ENCODE measurements at regions not wholly inside any gene's neighbourhood (a gene's known extent, or its start where the extent isn't known, plus 50 kb on each side); places are given as distances from the start of the nearest gene placed in this dataset.
A peak's percentile ranks its signal among the peaks of the same experiment; 100 is the strongest.

GRCh38 chr18:37805773-37806404 lies 240.3 kb upstream of the CELF4 start:
- DNase-seq, result no peak

GRCh38 chr18:37796823-37797349 lies 231.3 kb upstream of the CELF4 start:
- no peak for DNase-seq

- no peak for DNase-seq
These were observed 221.9 kb upstream of the CELF4 start for GRCh38 chr18:37787452-37787851.

- peak in 1 of 3 experiments; percentile 1 for DNase-seq
These were observed 218.2 kb upstream of the CELF4 start for GRCh38 chr18:37783771-37784170.

GRCh38 chr18:37779220-37779619 lies 213.6 kb upstream of the CELF4 start:
- DNase-seq, result no peak

- peak; percentile 60 to 76 (median 64) for DNase-seq
These were observed 213.0 kb upstream of the CELF4 start for GRCh38 chr18:37778417-37779165.

- DNase-seq, result no peak
These were observed 204.2 kb upstream of the CELF4 start for GRCh38 chr18:37769826-37770225.

- no peak for DNase-seq
These were observed 199.1 kb upstream of the CELF4 start for GRCh38 chr18:37764541-37765288.

GRCh38 chr18:37762076-37762621 lies 196.6 kb upstream of the CELF4 start:
- no peak for DNase-seq

- DNase-seq, result no peak
These were observed 188.5 kb upstream of the CELF4 start for GRCh38 chr18:37754141-37754540.

GRCh38 chr18:37742436-37742835 lies 176.8 kb upstream of the CELF4 start:
- DNase-seq, result peak in 2 of 3 experiments; percentile 61 to 83

- no peak for DNase-seq
These were observed 175.5 kb upstream of the CELF4 start for GRCh38 chr18:37741032-37741623.

GRCh38 chr18:37734406-37734805 lies 168.8 kb upstream of the CELF4 start:
- no peak for DNase-seq

GRCh38 chr18:37729716-37730115 lies 164.1 kb upstream of the CELF4 start:
- DNase-seq, result no peak

GRCh38 chr18:37724206-37724605 lies 158.6 kb upstream of the CELF4 start:
- DNase-seq, result no peak

GRCh38 chr18:37721544-37722522 lies 156.2 kb upstream of the CELF4 start:
- DNase-seq, result no peak

GRCh38 chr18:37720663-37721062 lies 155.1 kb upstream of the CELF4 start:
- DNase-seq, result no peak

- DNase-seq, result no peak
These were observed 152.1 kb upstream of the CELF4 start for GRCh38 chr18:37717656-37718055.

- no peak for DNase-seq
These were observed 151.5 kb upstream of the CELF4 start for GRCh38 chr18:37717098-37717497.

GRCh38 chr18:37716106-37716735 lies 150.6 kb upstream of the CELF4 start:
- no peak for DNase-seq

- no peak for DNase-seq
These were observed 149.1 kb upstream of the CELF4 start for GRCh38 chr18:37714691-37715090.

Data from NCI-H1417 (cell line).